HG02571 (cell line): ENCODE measurements at regions not wholly inside any gene's neighbourhood (a gene's known extent, or its start where the extent isn't known, plus 50 kb on each side); places are given as distances from the start of the nearest gene placed in this dataset.
"Not testable (repeated sequence)": the region's sequence is repeated elsewhere in the genome, so short reads cannot be mapped to it uniquely, and the experiment has no call there.

ENCODE experiments used
- ATAC-seq: cut with Tn5 transposase; IDR thresholded peaks from one replicate; pipeline ENCODE4 v1.9.1; 2021; ENCODE audit warnings: mild to moderate bottlenecking, moderate library complexity; ENCODE audit not compliant: unreplicated experiment

GRCh38 chr9:71632776-71633175, 135.5 kb downstream of the CEMIP2 start:
- ATAC-seq: no peak

- ATAC-seq: no peak
These were observed 137.8 kb downstream of the CEMIP2 start for GRCh38 chr9:71630377-71630995.

- no peak for ATAC-seq
These were observed 138.6 kb downstream of the CEMIP2 start for GRCh38 chr9:71629578-71630215.

- no peak for ATAC-seq
These were observed 140.1 kb downstream of the CEMIP2 start for GRCh38 chr9:71628247-71628646.

GRCh38 chr9:71627537-71627936, 140.8 kb downstream of the CEMIP2 start:
- ATAC-seq: no peak

GRCh38 chr9:71626395-71626794, 141.9 kb downstream of the CEMIP2 start:
- ATAC-seq: no peak

GRCh38 chr9:71624728-71625127, 143.6 kb downstream of the CEMIP2 start:
- ATAC-seq: no peak

- no peak for ATAC-seq
These were observed 147.6 kb downstream of the CEMIP2 start for GRCh38 chr9:71620746-71621145.

- no peak for ATAC-seq
These were observed 148.0 kb downstream of the CEMIP2 start for GRCh38 chr9:71620331-71620730.

GRCh38 chr9:71619926-71620325, 148.4 kb downstream of the CEMIP2 start:
- ATAC-seq: no peak

GRCh38 chr9:71614409-71615010, 153.8 kb downstream of the CEMIP2 start:
- no peak for ATAC-seq

GRCh38 chr9:71612889-71613288, 155.4 kb downstream of the CEMIP2 start:
- no peak for ATAC-seq

GRCh38 chr9:71609448-71609830, 158.9 kb downstream of the CEMIP2 start:
- ATAC-seq: no peak

GRCh38 chr9:71608825-71609447, 159.4 kb downstream of the CEMIP2 start:
- no peak for ATAC-seq

- ATAC-seq: no peak
These were observed 160.3 kb downstream of the CEMIP2 start for GRCh38 chr9:71608021-71608420.

GRCh38 chr9:71607461-71607881, 160.8 kb downstream of the CEMIP2 start:
- no peak for ATAC-seq

GRCh38 chr9:71604197-71605063, 163.9 kb downstream of the CEMIP2 start:
- ATAC-seq: peak; percentile 94

- no peak for ATAC-seq
These were observed 165.7 kb downstream of the CEMIP2 start for GRCh38 chr9:71602652-71603051.

GRCh38 chr9:71595762-71596161, 172.6 kb downstream of the CEMIP2 start:
- not testable (repeated sequence) for ATAC-seq

GRCh38 chr9:71594541-71594940, 173.8 kb downstream of the CEMIP2 start:
- no peak for ATAC-seq

- ATAC-seq: no peak
These were observed 175.9 kb downstream of the CEMIP2 start for GRCh38 chr9:71592400-71592799.
